PFSK-1 (cell line): ENCODE measurements at regions not wholly inside any gene's neighbourhood (a gene's known extent, or its start where the extent isn't known, plus 50 kb on each side); places are given as distances from the start of the nearest gene placed in this dataset.

Experiments
- POLR2AphosphoS5 ChIP-seq: IDR thresholded peaks from 2 replicates; pipeline ENCODE4 v1.6.1; 2012; ENCODE audit warnings: low read depth, mild to moderate bottlenecking, control low read depth, low read length, moderate library complexity
- SIN3A ChIP-seq: IDR thresholded peaks from 2 replicates; pipeline ENCODE4 v1.6.1; 2012; ENCODE audit warnings: mild to moderate bottlenecking, low read length, moderate library complexity, borderline replicate concordance; ENCODE audit not compliant: insufficient read depth
- TAF1 ChIP-seq: IDR thresholded peaks from 2 replicates; pipeline ENCODE4 v1.6.1; 2012; ENCODE audit warnings: low read length, control low read depth, borderline replicate concordance; ENCODE audit not compliant: insufficient read depth
- TF ChIP-seq, protein P1 (sequence below), 2 experiments: IDR thresholded peaks; 2 replicates each; pipeline versions ENCODE4 v1.6.1 to v1.8.0; 2011 to 2012; ENCODE audit warnings: low read depth in 2 of 2, low read length in 2 of 2, control low read depth in 1 of 2, inconsistent platforms in 1 of 2, mild to moderate bottlenecking in 1 of 2, moderate library complexity in 1 of 2; ENCODE audit not compliant: insufficient read depth in 1 of 2

- no peak for TF ChIP-seq TAF1
- TF ChIP-seq, protein P1, sequence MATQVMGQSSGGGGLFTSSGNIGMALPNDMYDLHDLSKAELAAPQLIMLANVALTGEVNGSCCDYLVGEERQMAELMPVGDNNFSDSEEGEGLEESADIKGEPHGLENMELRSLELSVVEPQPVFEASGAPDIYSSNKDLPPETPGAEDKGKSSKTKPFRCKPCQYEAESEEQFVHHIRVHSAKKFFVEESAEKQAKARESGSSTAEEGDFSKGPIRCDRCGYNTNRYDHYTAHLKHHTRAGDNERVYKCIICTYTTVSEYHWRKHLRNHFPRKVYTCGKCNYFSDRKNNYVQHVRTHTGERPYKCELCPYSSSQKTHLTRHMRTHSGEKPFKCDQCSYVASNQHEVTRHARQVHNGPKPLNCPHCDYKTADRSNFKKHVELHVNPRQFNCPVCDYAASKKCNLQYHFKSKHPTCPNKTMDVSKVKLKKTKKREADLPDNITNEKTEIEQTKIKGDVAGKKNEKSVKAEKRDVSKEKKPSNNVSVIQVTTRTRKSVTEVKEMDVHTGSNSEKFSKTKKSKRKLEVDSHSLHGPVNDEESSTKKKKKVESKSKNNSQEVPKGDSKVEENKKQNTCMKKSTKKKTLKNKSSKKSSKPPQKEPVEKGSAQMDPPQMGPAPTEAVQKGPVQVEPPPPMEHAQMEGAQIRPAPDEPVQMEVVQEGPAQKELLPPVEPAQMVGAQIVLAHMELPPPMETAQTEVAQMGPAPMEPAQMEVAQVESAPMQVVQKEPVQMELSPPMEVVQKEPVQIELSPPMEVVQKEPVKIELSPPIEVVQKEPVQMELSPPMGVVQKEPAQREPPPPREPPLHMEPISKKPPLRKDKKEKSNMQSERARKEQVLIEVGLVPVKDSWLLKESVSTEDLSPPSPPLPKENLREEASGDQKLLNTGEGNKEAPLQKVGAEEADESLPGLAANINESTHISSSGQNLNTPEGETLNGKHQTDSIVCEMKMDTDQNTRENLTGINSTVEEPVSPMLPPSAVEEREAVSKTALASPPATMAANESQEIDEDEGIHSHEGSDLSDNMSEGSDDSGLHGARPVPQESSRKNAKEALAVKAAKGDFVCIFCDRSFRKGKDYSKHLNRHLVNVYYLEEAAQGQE (IDR thresholded peaks at IDR 0.05; ENCODE audit: insufficient read depth in 1 of 2, low read depth in 2 of 2, low read length in 2 of 2): no peak
- TF ChIP-seq POLR2AphosphoS5: no peak
- no peak for TF ChIP-seq SIN3A
Observed at GRCh38 chr5:89441965-89442364, 559.0 kb upstream of the MEF2C start.
